ENCODE measurements at regions not wholly inside any gene's neighbourhood (a gene's known extent, or its start where the extent isn't known, plus 50 kb on each side); places are given as distances from the start of the nearest gene placed in this dataset.

DNA sequence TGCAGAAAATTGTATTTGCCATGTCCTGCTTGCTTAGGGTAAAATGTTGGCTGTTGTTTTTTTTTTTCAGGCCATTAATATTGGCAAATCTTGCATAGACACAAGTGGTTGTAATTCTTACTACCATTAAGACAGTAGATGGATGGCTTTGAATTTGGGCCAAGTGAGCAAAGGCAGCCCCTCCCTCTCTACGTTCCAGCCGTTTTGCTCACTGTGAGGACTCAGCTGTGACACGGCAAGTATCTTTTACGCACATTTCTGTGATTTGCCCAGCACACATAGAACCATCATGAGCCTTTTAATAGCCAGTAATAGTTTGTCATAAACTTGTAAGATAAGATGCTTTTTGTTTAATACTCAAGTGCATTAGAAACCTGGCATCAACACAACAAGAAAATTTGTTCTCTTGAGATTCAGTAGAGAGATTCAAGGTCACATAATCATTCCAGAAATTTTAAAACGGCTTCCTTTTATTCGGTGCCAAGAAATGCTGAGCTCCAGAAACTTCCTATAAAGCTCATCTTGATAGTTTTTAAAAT lies 205.2 kb upstream of the ADCY2 start:
- no peak for DNase-seq (ENCODE audit: unreplicated experiment)

DNA sequence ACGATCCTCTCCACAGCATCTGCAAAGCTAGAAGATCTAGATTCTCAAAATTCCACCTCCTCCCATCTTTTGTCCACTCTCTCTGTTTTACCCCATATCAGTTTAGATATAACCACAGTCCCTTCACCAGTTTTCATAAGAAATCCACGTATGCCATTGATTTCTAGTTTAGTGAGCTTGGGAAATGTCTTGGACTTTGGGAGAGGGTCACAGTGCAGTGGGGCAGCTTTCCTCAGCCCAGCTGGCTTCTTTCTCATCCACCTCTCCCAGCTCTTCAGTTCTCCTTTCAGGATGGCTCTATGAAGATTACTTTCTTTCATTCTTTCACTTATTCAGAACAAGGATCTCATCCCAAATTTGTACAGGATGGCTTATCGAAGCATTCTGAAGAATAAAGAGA lies 203.9 kb upstream of the ADCY2 start:
- Mint-ChIP-seq H3K27me3 (ENCODE audit: insufficient read depth, unreplicated experiment) (no peaks in the 10 kb centered on the region), H3K27ac (ENCODE audit: low read depth, unreplicated experiment) (no peak overlapping the region), H3K9me3 (ENCODE audit: unreplicated experiment) (no peaks in the 10 kb centered on the region), H3K4me3 (ENCODE audit: unreplicated experiment) (no peak overlapping the region), H3K4me1 (ENCODE audit: insufficient read depth, unreplicated experiment) (no peaks in the 10 kb centered on the region), H3K36me3 (ENCODE audit: insufficient read depth, unreplicated experiment) (no peaks in the 10 kb centered on the region)
- intact Hi-C loops (cut with micrococcal nuclease), result no loop called here
- no peak for DNase-seq (ENCODE audit: unreplicated experiment)
- no peak for TF ChIP-seq CTCF (IDR thresholded peaks at IDR 0.05; ENCODE audit: unreplicated experiment)
- no TSS peak for BruUV-seq (replicated peaks)
- ChIA-PET CTCF (interaction anchor here (0.8 kb wide), 1 partner anchor 426 kb away, joined by 5 read pairs; no protein-coding TSS in a partner anchor), POLR2A (no interaction called here)

More for the DNA sequence above, 205.2 kb upstream of the ADCY2 start:
- Mint-ChIP-seq H3K4me1 (ENCODE audit: insufficient read depth, unreplicated experiment) (no peaks in the 10 kb centered on the region), H3K27me3 (ENCODE audit: insufficient read depth, unreplicated experiment) (no peaks in the 10 kb centered on the region), H3K36me3 (ENCODE audit: insufficient read depth, unreplicated experiment) (no peaks in the 10 kb centered on the region), H3K9me3 (ENCODE audit: unreplicated experiment) (no peaks in the 10 kb centered on the region), H3K27ac (ENCODE audit: low read depth, unreplicated experiment) (no peak overlapping the region), H3K4me3 (ENCODE audit: unreplicated experiment) (no peak overlapping the region)
- intact Hi-C loops (cut with micrococcal nuclease), result no loop called here
- BruUV-seq (replicated peaks), result no TSS peak
- POLR2A ChIA-PET, result no interaction called here
- CTCF ChIA-PET, result no interaction called here
- TF ChIP-seq CTCF (IDR thresholded peaks at IDR 0.05; ENCODE audit: unreplicated experiment), result no peak

- Mint-ChIP-seq H3K9me3 (ENCODE audit: unreplicated experiment) (peaks cover 42% of the 10 kb centered on the region), H3K27me3 (ENCODE audit: insufficient read depth, unreplicated experiment) (no peaks in the 10 kb centered on the region), H3K4me1 (ENCODE audit: insufficient read depth, unreplicated experiment) (no peaks in the 10 kb centered on the region), H3K27ac (ENCODE audit: low read depth, unreplicated experiment) (no peak overlapping the region), H3K4me3 (ENCODE audit: unreplicated experiment) (no peak overlapping the region), H3K36me3 (ENCODE audit: insufficient read depth, unreplicated experiment) (no peaks in the 10 kb centered on the region)
- no TSS peak for BruUV-seq (replicated peaks)
- CTCF ChIA-PET, result no interaction called here
- DNase-seq (ENCODE audit: unreplicated experiment), result no peak
- no peak for TF ChIP-seq CTCF (IDR thresholded peaks at IDR 0.05; ENCODE audit: unreplicated experiment)
- intact Hi-C loops (cut with micrococcal nuclease), result no loop called here
- POLR2A ChIA-PET, result no interaction called here
These were observed 193.1 kb upstream of the ADCY2 start for GRCh38 chr5:7202846-7203245.

- no TSS peak for BruUV-seq (replicated peaks)
- intact Hi-C loops (cut with micrococcal nuclease), result no loop called here
- CTCF ChIA-PET, result no interaction called here
- no peaks in the 10 kb centered on the region for H3K27me3 Mint-ChIP-seq (ENCODE audit: insufficient read depth, unreplicated experiment)
- H3K9me3 Mint-ChIP-seq (ENCODE audit: unreplicated experiment), result peaks cover 21% of the 10 kb centered on the region
- no peaks in the 10 kb centered on the region for H3K36me3 Mint-ChIP-seq (ENCODE audit: insufficient read depth, unreplicated experiment)
- H3K4me3 Mint-ChIP-seq (ENCODE audit: unreplicated experiment), result no peak overlapping the region
- no peaks in the 10 kb centered on the region for H3K4me1 Mint-ChIP-seq (ENCODE audit: insufficient read depth, unreplicated experiment)
- POLR2A ChIA-PET, result no interaction called here
- no peak for TF ChIP-seq CTCF (IDR thresholded peaks at IDR 0.05; ENCODE audit: unreplicated experiment)
- DNase-seq (ENCODE audit: unreplicated experiment), result no peak
- H3K27ac Mint-ChIP-seq (ENCODE audit: low read depth, unreplicated experiment), result no peak overlapping the region
These were observed 188.0 kb upstream of the ADCY2 start for GRCh38 chr5:7207979-7208378.

Measured in MCF 10A (cell line).